IMR-90 (cell line): ENCODE measurements at regions not wholly inside any gene's neighbourhood (a gene's known extent, or its start where the extent isn't known, plus 50 kb on each side); places are given as distances from the start of the nearest gene placed in this dataset.

Experiments
- ATAC-seq: fragments of 200-7000 bp; cut with Tn5 transposase; 2 replicates; pipeline ENCODE4 v1.9.1; 2020; ENCODE audit warnings: low read depth, mild to moderate bottlenecking, moderate library complexity
- BruUV-seq: library from RNA; stranded (reverse); fragments of 400-500 nt; replicated peaks from 2 replicates; lab custom pipeline; 2021; lab: Mats Ljungman, UMichigan
- CTCF ChIA-PET: fragments of 300-600 bp; formaldehyde crosslinking; extraction: SDS; loops from one replicate; lab custom pipeline; 2021; ENCODE audit warnings: antibody characterized with exemption; lab: Yijun Ruan, JAX
- POLR2A ChIA-PET: fragments of 300-600 bp; sonication (Branson Sonifier 250); formaldehyde crosslinking; loops from one replicate; lab custom pipeline; 2022; ENCODE audit warnings: antibody characterized with exemption; ENCODE audit not compliant: unreplicated experiment; lab: Charles Lee
- DNase-seq: peaks from one replicate; pipeline ENCODE4 v3.0.0; 2013
- H2AFZ ChIP-seq: replicated peaks from 2 replicates; pipeline ENCODE3; 2013; ENCODE audit warnings: low read length, mild to moderate bottlenecking; ENCODE audit not compliant: poor library complexity
- H2AK5ac ChIP-seq: 2 replicates; pipeline ENCODE4 v1.6.1; 2013; ENCODE audit warnings: low read depth, low read length, inconsistent platforms
- H2AK9ac ChIP-seq: replicated peaks from 2 replicates; pipeline ENCODE3; 2013; ENCODE audit warnings: mild to moderate bottlenecking, low read depth, low read length, moderate library complexity; ENCODE audit not compliant: poor library complexity
- H2BK120ac ChIP-seq: 2 replicates; pipeline ENCODE4 v1.6.1; 2013; ENCODE audit warnings: low read depth, low read length, inconsistent platforms
- H2BK15ac ChIP-seq: 3 replicates; pipeline ENCODE4 v1.6.1; 2013; ENCODE audit warnings: low read depth, low read length, inconsistent platforms
- H2BK20ac ChIP-seq: 2 replicates; pipeline ENCODE4 v1.6.1; 2013; ENCODE audit warnings: low read depth, mild to moderate bottlenecking, inconsistent platforms, low read length, moderate library complexity
- H2BK5ac ChIP-seq: 2 replicates; pipeline ENCODE4 v1.6.1; 2013; ENCODE audit warnings: mild to moderate bottlenecking, low read depth, low read length, inconsistent platforms; ENCODE audit not compliant: poor library complexity, severe bottlenecking
- H3K14ac ChIP-seq: replicated peaks from 2 replicates; pipeline ENCODE4 v1.6.1; 2013; ENCODE audit warnings: low read depth, low read length, inconsistent platforms
- H3K18ac ChIP-seq: 2 replicates; pipeline ENCODE4 v1.6.1; 2013; ENCODE audit warnings: low read depth, low read length, control low read depth
- H3K23ac ChIP-seq: 2 replicates; pipeline ENCODE4 v1.6.1; 2013; ENCODE audit warnings: low read depth, low read length, inconsistent platforms
- H3K27ac ChIP-seq: 2 replicates; pipeline ENCODE4 v1.5.1; 2013; ENCODE audit warnings: mild to moderate bottlenecking, control low read depth, low read length; ENCODE audit not compliant: insufficient read depth
- H3K27me3 ChIP-seq: 2 replicates; pipeline ENCODE4 v1.6.1; 2013; ENCODE audit warnings: low read length; ENCODE audit not compliant: control insufficient read depth, insufficient read depth
- H3K36me3 ChIP-seq: 2 replicates; pipeline ENCODE4 v1.6.1; 2013; ENCODE audit warnings: low read length, mixed read lengths; ENCODE audit not compliant: control insufficient read depth, insufficient read depth
- H3K4ac ChIP-seq: 2 replicates; pipeline ENCODE4 v1.6.1; 2013; ENCODE audit warnings: low read depth, low read length, inconsistent platforms
- H3K4me1 ChIP-seq: 2 replicates; pipeline ENCODE4 v1.6.1; 2013; ENCODE audit warnings: low read length, mixed read lengths; ENCODE audit not compliant: control insufficient read depth, insufficient read depth
- H3K4me2 ChIP-seq: 2 replicates; pipeline ENCODE4 v1.6.1; 2013; ENCODE audit warnings: low read depth, mild to moderate bottlenecking, control low read depth, low read length, moderate library complexity
- H3K4me3 ChIP-seq: 2 replicates; pipeline ENCODE4 v1.5.1; 2013; ENCODE audit warnings: low read depth, mild to moderate bottlenecking, control low read depth, low read length, moderate library complexity; ENCODE audit not compliant: insufficient read depth
- H3K56ac ChIP-seq: 2 replicates; pipeline ENCODE4 v1.6.1; 2013; ENCODE audit warnings: low read length, inconsistent platforms; ENCODE audit not compliant: insufficient read depth; ENCODE audit errors: extremely low read depth
- H3K79me1 ChIP-seq, 2 experiments: 2 replicates each; pipeline ENCODE4 v1.6.1; 2013; ENCODE audit warnings: low read length in 2 of 2, inconsistent platforms in 1 of 2, low read depth in 1 of 2
- H3K9ac ChIP-seq: 2 replicates; pipeline ENCODE4 v1.6.1; 2013; ENCODE audit warnings: low read depth, low read length, control low read depth
- H3K9me1 ChIP-seq: 2 replicates; pipeline ENCODE4 v1.6.1; 2013; ENCODE audit warnings: low read length, inconsistent platforms; ENCODE audit not compliant: insufficient read depth
- H3K9me3 ChIP-seq: 2 replicates; pipeline ENCODE4 v1.6.1; 2013; ENCODE audit warnings: low read length; ENCODE audit not compliant: control insufficient read depth, insufficient read depth
- H4K20me1 ChIP-seq: 2 replicates; pipeline ENCODE4 v1.6.1; 2013; ENCODE audit warnings: low read length, inconsistent platforms; ENCODE audit not compliant: insufficient read depth
- H4K5ac ChIP-seq: 2 replicates; pipeline ENCODE4 v1.6.1; 2013; ENCODE audit warnings: mild to moderate bottlenecking, low read depth, low read length, control low read depth
- H4K8ac ChIP-seq, 2 experiments: 2 replicates each; pipeline ENCODE4 v1.6.1; 2013; ENCODE audit warnings: low read depth in 2 of 2, low read length in 2 of 2, control low read depth in 1 of 2, inconsistent platforms in 1 of 2
- H4K91ac ChIP-seq: 2 replicates; pipeline ENCODE4 v1.6.1; 2013; ENCODE audit warnings: low read depth, low read length, inconsistent platforms; ENCODE audit not compliant: insufficient read depth
- BHLHE40 ChIP-seq: fragments of 150-350 bp; IDR thresholded peaks from 2 replicates; pipeline ENCODE4 v1.6.1; 2016; ENCODE audit warnings: mild to moderate bottlenecking, low read depth, low read length
- CEBPB ChIP-seq: IDR thresholded peaks from 2 replicates; pipeline ENCODE4 v1.6.1; 2012; ENCODE audit warnings: low read depth, low read length, improper control_type of control experiment
- CTCF ChIP-seq: conservative IDR thresholded peaks from 2 replicates; pipeline ENCODE4 v1.5.1; 2012; ENCODE audit warnings: mild to moderate bottlenecking, low read depth, low read length, improper control_type of control experiment
- ELK1 ChIP-seq: fragments of 150-350 bp; IDR thresholded peaks from 2 replicates; pipeline ENCODE4 v1.6.1; 2016; ENCODE audit warnings: low read depth, mild to moderate bottlenecking, low read length, moderate library complexity, borderline replicate concordance
- FOS ChIP-seq: fragments of 150-350 bp; IDR thresholded peaks from 2 replicates; pipeline ENCODE4 v1.6.1; 2016; ENCODE audit warnings: low read depth, low read length
- MAFK ChIP-seq: IDR thresholded peaks from 2 replicates; pipeline ENCODE4 v1.6.1; 2012; ENCODE audit warnings: low read depth, low read length, improper control_type of control experiment
- MAZ ChIP-seq: IDR thresholded peaks from 2 replicates; pipeline ENCODE4 v1.6.1; 2012; ENCODE audit warnings: low read depth, mild to moderate bottlenecking, low read length, improper control_type of control experiment, moderate library complexity, borderline replicate concordance
- MXI1 ChIP-seq: IDR thresholded peaks from 2 replicates; pipeline ENCODE4 v1.6.1; 2012; ENCODE audit warnings: low read depth, mild to moderate bottlenecking, low read length, moderate library complexity, borderline replicate concordance
- NFE2L2 ChIP-seq: fragments of 150-350 bp; IDR thresholded peaks from 2 replicates; pipeline ENCODE4 v1.6.1; 2016; ENCODE audit warnings: low read depth, mild to moderate bottlenecking, low read length
- POLR2A ChIP-seq: IDR thresholded peaks from 2 replicates; pipeline ENCODE4 v1.6.1; 2012; ENCODE audit warnings: mild to moderate bottlenecking, low read depth, low read length
- RAD21 ChIP-seq: IDR thresholded peaks from 2 replicates; pipeline ENCODE4 v1.6.1; 2012; ENCODE audit warnings: low read length, improper control_type of control experiment
- RCOR1 ChIP-seq: IDR thresholded peaks from 2 replicates; pipeline ENCODE4 v1.6.1; 2012; ENCODE audit warnings: mild to moderate bottlenecking, low read length, improper control_type of control experiment; ENCODE audit not compliant: insufficient replicate concordance
- RFX5 ChIP-seq: IDR thresholded peaks from 2 replicates; pipeline ENCODE4 v1.8.0; 2012; ENCODE audit warnings: low read depth, mild to moderate bottlenecking, low read length, moderate library complexity
- SMC3 ChIP-seq: fragments of 150-350 bp; IDR thresholded peaks from 2 replicates; pipeline ENCODE4 v1.6.1; 2016; ENCODE audit warnings: low read depth, mild to moderate bottlenecking, antibody characterized with exemption, low read length, moderate library complexity
- USF2 ChIP-seq: fragments of 150-350 bp; IDR thresholded peaks from 2 replicates; pipeline ENCODE4 v1.6.1; 2017; ENCODE audit warnings: mild to moderate bottlenecking, antibody characterized with exemption, low read length, low read depth
- WGBS, 2 experiments: methylation state at CpG; one replicate each; pipeline versions ENCODE4 v1.1.5 to v1.1.7; 2013; ENCODE audit warnings: missing lambda C conversion rate in 2 of 2; ENCODE audit not compliant: insufficient read length in 1 of 2; ENCODE audit errors: extremely low coverage in 2 of 2; 5-methylcytosine and 5-hydroxymethylcytosine counted together
- dilution Hi-C: fragments of 300-500 bp; cut with HindIII; formaldehyde crosslinking; loops from one replicate; pipeline ENCODE4 v1.14.3; 2018; ENCODE audit warnings: low sequenced_read_pairs; ENCODE audit not compliant: unreplicated experiment
- in situ Hi-C: fragments of 300-500 bp; cut with MboI; formaldehyde crosslinking; loops from 3 replicates; pipeline ENCODE4 v1.14.3; 2019; ENCODE audit warnings: low sequenced_read_pairs, inconsistent platforms, mixed read lengths
- intact Hi-C: fragments of 100-400 bp; cut with micrococcal nuclease; formaldehyde crosslinking; loops from 2 replicates; pipeline ENCODE4 v1.10.0; 2022

DNA sequence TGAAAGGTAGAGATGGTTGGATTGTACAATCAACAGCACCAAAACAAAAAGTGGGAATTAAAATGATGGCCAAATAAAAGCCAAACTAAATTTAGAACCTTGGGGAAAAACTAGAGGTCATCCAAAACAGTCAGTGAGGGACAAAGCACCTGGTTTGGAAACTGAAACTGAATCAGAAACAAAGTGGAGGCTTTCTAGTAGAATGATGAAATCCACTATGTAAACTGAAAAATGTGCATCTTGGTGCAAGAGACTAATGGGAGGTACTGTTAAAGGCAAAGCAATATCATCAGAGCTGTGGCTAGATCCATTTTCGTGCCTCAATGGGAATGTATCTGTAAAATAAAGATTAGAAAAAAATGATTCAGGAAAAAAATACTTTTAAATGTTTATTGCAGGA lies 380.0 kb upstream of the GJE1 start:
- Histone ChIP-seq H4K8ac (no peak overlapping the region), H3K9ac (no peak overlapping the region), H3K23ac (no peak overlapping the region), H2BK20ac (no peak overlapping the region), H2BK15ac (no peak overlapping the region), H4K91ac (no peak overlapping the region), H2BK5ac (no peak overlapping the region), H2AK5ac (no peak overlapping the region), H3K4ac (no peak overlapping the region), H3K4me3 (no peak overlapping the region), H3K27me3 (no peaks in the 10 kb centered on the region), H2AFZ (no peak overlapping the region), H3K18ac (no peak overlapping the region), H3K14ac (no peak overlapping the region), H2BK120ac (no peak overlapping the region), H3K9me1 (no peaks in the 10 kb centered on the region), H4K20me1 (no peaks in the 10 kb centered on the region), H3K36me3 (no peaks in the 10 kb centered on the region), H3K4me1 (no peaks in the 10 kb centered on the region), H3K9me3 (no peaks in the 10 kb centered on the region), H3K56ac (no peak overlapping the region), H3K4me2 (no peak overlapping the region), H3K79me1 (no peaks in the 10 kb centered on the region), H2AK9ac (no peak overlapping the region), H4K5ac (no peak overlapping the region), H3K27ac (no peak overlapping the region)
- WGBS, 2 experiments: no CpG with 5 or more reads among the region's 1 CpG
- in situ Hi-C loops: no loop called here
- BruUV-seq: no TSS peak
- DNase-seq (no peak), ATAC-seq (no peak)
- ChIA-PET CTCF (no interaction called here), POLR2A (no interaction called here)
- dilution Hi-C loops: no loop called here
- intact Hi-C loops: no loop called here
- TF ChIP-seq MAFK: no peak
- TF ChIP-seq USF2: no peak
- TF ChIP-seq MXI1: no peak
- TF ChIP-seq NFE2L2: no peak
- no peak for TF ChIP-seq RAD21
- TF ChIP-seq ELK1: no peak
- TF ChIP-seq BHLHE40: no peak
- no peak for TF ChIP-seq RFX5
- TF ChIP-seq MAZ: no peak
- no peak for TF ChIP-seq CEBPB
- TF ChIP-seq CTCF: no peak
- TF ChIP-seq FOS: no peak
- TF ChIP-seq POLR2A: no peak
- TF ChIP-seq RCOR1: no peak
- TF ChIP-seq SMC3: no peak
